ENCODE measurements at regions not wholly inside any gene's neighbourhood (a gene's known extent, or its start where the extent isn't known, plus 50 kb on each side); places are given as distances from the start of the nearest gene placed in this dataset.

DNA sequence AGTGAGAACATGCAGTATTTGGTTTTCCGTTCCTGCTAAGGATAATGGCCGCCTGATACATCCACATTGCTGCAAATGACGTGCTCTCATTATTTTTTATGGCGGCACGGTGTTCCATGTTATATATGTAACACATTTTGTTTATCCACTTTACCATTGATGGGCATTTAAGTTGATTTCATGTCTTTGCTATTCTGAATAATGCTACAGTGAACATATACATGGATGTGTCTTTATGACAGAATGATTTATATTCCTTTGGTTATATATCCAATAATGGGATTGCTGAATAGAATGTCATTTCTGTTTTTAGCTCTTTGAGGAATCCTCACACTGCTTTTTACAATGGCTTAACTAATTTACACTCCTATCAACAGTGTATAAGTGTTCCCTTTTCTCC lies 1223.2 kb downstream of the RAPGEF2 start:
- no peak for TF ChIP-seq CTCF (IDR thresholded peaks at IDR 0.05)
- Histone ChIP-seq H3K27me3 (ENCODE audit: insufficient read depth in 3 of 3, low read length in 2 of 3) (no peaks in the 10 kb centered on the region), H3K4me3 (no peak overlapping the region), H3K9me3 (no peaks in the 10 kb centered on the region), H3K36me3 (ENCODE audit: insufficient read depth in 1 of 2, low read depth in 1 of 2) (no peaks in the 10 kb centered on the region), H3K27ac (no peak overlapping the region), H3K4me1 (no peaks in the 10 kb centered on the region)
- no peak for DNase-seq
- no peak for ATAC-seq
- 73 to 75% (median 73%) methylated on average over 5 of the region's 5 CpGs for WGBS, 3 donors
- intact Hi-C loops (cut with DNase I) = no loop called here

DNA sequence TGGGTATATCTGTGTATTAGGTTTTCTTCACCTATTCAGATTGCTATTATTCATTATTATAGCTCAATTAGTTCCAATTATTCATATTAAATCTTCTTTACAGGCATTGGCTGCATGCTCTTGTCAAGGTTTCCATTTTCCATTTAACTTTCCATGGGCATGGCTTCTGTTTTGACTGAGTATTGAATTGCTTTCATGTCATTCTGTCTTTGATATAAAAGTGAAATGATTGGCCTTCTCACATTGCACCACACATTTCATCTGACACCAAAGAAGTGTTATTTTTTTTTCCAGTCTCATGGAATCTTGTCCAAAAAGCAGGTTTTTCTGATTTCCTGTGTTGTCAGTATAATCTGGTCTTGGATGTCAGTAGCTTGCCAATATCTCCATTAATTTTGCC lies 1244.3 kb downstream of the RAPGEF2 start:
- DNase-seq = no peak
- no peaks in the 10 kb centered on the region for H3K9me3 ChIP-seq
- intact Hi-C loops (cut with DNase I) = no loop called here
- H3K4me1 ChIP-seq = no peaks in the 10 kb centered on the region
- H3K36me3 ChIP-seq (ENCODE audit: insufficient read depth in 1 of 2, low read depth in 1 of 2) = no peaks in the 10 kb centered on the region
- H3K27me3 ChIP-seq (ENCODE audit: insufficient read depth in 3 of 3, low read length in 2 of 3) = no peaks in the 10 kb centered on the region
- no peak overlapping the region for H3K27ac ChIP-seq
- ATAC-seq = no peak
- no peak overlapping the region for H3K4me3 ChIP-seq
- no peak for TF ChIP-seq CTCF (IDR thresholded peaks at IDR 0.05)

DNA sequence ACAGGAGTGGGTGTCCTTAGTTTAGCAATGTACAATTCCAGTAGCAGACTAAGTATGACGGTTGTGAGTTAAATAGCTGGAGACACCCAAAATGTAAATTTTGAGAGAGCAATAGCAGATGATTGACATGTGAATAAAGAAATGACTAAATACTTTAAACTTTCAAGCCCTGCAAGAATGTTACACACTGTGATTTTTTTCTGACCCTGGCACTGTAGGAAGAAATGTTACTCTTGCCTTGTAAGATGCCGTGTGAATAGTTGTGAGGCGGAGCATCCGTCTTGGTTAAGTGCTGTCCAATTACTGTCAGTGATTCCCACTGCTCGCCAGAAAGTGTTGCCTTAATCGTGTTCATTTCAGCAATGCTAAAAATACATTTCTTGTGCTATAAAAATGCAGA lies 1248.1 kb downstream of the RAPGEF2 start:
- ATAC-seq (no peak), DNase-seq (no peak)
- TF ChIP-seq CTCF (IDR thresholded peaks at IDR 0.05) = no peak
- WGBS, 3 donors = 75 to 79% (median 76%) methylated on average over 6 of the region's 6 CpGs
- intact Hi-C loops (cut with DNase I) = no loop called here
- no peaks in the 10 kb centered on the region for H3K36me3 ChIP-seq (ENCODE audit: insufficient read depth in 1 of 2, low read depth in 1 of 2)
- no peak overlapping the region for H3K27ac ChIP-seq
- H3K4me1 ChIP-seq = no peaks in the 10 kb centered on the region
- no peaks in the 10 kb centered on the region for H3K9me3 ChIP-seq
- H3K4me3 ChIP-seq = no peak overlapping the region
- H3K27me3 ChIP-seq (ENCODE audit: insufficient read depth in 3 of 3, low read length in 2 of 3) = no peaks in the 10 kb centered on the region

DNA sequence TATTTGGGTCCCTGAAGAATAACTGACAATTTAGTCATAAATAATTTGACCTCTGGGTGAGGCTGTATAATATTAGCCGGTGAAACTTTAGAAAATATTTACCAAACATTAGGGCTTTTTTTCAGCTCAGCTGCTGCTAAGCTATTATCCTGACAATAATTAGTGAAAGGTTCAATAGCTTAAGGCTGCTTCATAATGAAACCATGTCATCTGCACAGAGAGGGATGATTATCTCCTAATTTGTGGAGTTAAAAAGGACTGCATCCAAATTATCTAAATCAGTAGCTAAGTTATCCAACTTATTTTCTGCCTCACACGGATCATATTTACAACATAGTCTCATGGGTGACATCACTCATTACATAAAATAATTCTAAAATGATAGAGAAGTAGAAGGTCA lies 1249.8 kb downstream of the RAPGEF2 start:
- Histone ChIP-seq H3K4me3 (no peak overlapping the region), H3K9me3 (no peaks in the 10 kb centered on the region), H3K27me3 (ENCODE audit: insufficient read depth in 3 of 3, low read length in 2 of 3) (no peaks in the 10 kb centered on the region), H3K27ac (no peak overlapping the region), H3K36me3 (ENCODE audit: insufficient read depth in 1 of 2, low read depth in 1 of 2) (no peaks in the 10 kb centered on the region), H3K4me1 (no peaks in the 10 kb centered on the region)
- intact Hi-C loops (cut with DNase I) = no loop called here
- 27 to 34% (median 33%) methylated on average over 2 of the region's 2 CpGs for WGBS, 3 donors
- DNase-seq (no peak), ATAC-seq (no peak)
- no peak for TF ChIP-seq CTCF (IDR thresholded peaks at IDR 0.05)

GRCh38 chr4:160353548-160353947 lies 1250.7 kb downstream of the RAPGEF2 start:
- WGBS, 3 donors = 23 to 41% (median 25%) methylated on average over 5 of the region's 5 CpGs
- no peak for ATAC-seq
- Histone ChIP-seq H3K4me3 (no peak overlapping the region), H3K36me3 (ENCODE audit: insufficient read depth in 1 of 2, low read depth in 1 of 2) (no peaks in the 10 kb centered on the region), H3K27me3 (ENCODE audit: insufficient read depth in 3 of 3, low read length in 2 of 3) (no peaks in the 10 kb centered on the region), H3K4me1 (no peaks in the 10 kb centered on the region), H3K27ac (no peak overlapping the region), H3K9me3 (no peaks in the 10 kb centered on the region)
- no peak for DNase-seq
- intact Hi-C loops (cut with DNase I) = no loop called here
- no peak for TF ChIP-seq CTCF (IDR thresholded peaks at IDR 0.05)
